Hematopoietic multipotent progenitor cell treated with erythropoietin and hydrocortisone succinate and interleukin-3 and kit ligand, for 8 days (in vitro differentiated cells): ENCODE measurements at regions not wholly inside any gene's neighbourhood (a gene's known extent, or its start where the extent isn't known, plus 50 kb on each side); places are given as distances from the start of the nearest gene placed in this dataset.
"Not testable (repeated sequence)": the region's sequence is repeated elsewhere in the genome, so short reads cannot be mapped to it uniquely, and the experiment has no call there.

Experiments
- DNase-seq: peaks from one replicate; pipeline ENCODE4 v3.0.0-alpha.2; 2015

- DNase-seq: no peak
Observed at GRCh38 chr5:136453986-136454758, 88.8 kb upstream of the TRPC7 start.

GRCh38 chr5:136453199-136453598 lies 87.9 kb upstream of the TRPC7 start:
- DNase-seq: no peak

- not testable (repeated sequence) for DNase-seq
Observed at GRCh38 chr5:136447576-136447975, 82.2 kb upstream of the TRPC7 start.

GRCh38 chr5:136446565-136446964 lies 81.2 kb upstream of the TRPC7 start:
- DNase-seq: no peak

- not testable (repeated sequence) for DNase-seq
Observed at GRCh38 chr5:136444099-136444498, 78.8 kb upstream of the TRPC7 start.

- DNase-seq: no peak
Observed at GRCh38 chr5:136439367-136439766, 74.0 kb upstream of the TRPC7 start.

GRCh38 chr5:136435946-136436543 lies 70.7 kb upstream of the TRPC7 start:
- no peak for DNase-seq

GRCh38 chr5:136434795-136435194 lies 69.5 kb upstream of the TRPC7 start:
- no peak for DNase-seq

- no peak for DNase-seq
Observed at GRCh38 chr5:136432705-136433104, 67.4 kb upstream of the TRPC7 start.

- no peak for DNase-seq
Observed at GRCh38 chr5:136430081-136430480, 64.7 kb upstream of the TRPC7 start.

- no peak for DNase-seq
Observed at GRCh38 chr5:136427426-136427825, 62.1 kb upstream of the TRPC7 start.

- no peak for DNase-seq
Observed at GRCh38 chr5:136425921-136426320, 60.6 kb upstream of the TRPC7 start.

- peak; percentile 67 for DNase-seq
Observed at GRCh38 chr5:136424835-136425584, 59.7 kb upstream of the TRPC7 start.

GRCh38 chr5:136423944-136424606 lies 58.7 kb upstream of the TRPC7 start:
- DNase-seq: no peak

GRCh38 chr5:136420168-136420898 lies 55.0 kb upstream of the TRPC7 start:
- no peak for DNase-seq

GRCh38 chr5:136418301-136418700 lies 53.0 kb upstream of the TRPC7 start:
- no peak for DNase-seq
